ENCODE measurements at regions not wholly inside any gene's neighbourhood (a gene's known extent, or its start where the extent isn't known, plus 50 kb on each side); places are given as distances from the start of the nearest gene placed in this dataset.
"Not testable (repeated sequence)": the region's sequence is repeated elsewhere in the genome, so short reads cannot be mapped to it uniquely, and the experiment has no call there.

DNA sequence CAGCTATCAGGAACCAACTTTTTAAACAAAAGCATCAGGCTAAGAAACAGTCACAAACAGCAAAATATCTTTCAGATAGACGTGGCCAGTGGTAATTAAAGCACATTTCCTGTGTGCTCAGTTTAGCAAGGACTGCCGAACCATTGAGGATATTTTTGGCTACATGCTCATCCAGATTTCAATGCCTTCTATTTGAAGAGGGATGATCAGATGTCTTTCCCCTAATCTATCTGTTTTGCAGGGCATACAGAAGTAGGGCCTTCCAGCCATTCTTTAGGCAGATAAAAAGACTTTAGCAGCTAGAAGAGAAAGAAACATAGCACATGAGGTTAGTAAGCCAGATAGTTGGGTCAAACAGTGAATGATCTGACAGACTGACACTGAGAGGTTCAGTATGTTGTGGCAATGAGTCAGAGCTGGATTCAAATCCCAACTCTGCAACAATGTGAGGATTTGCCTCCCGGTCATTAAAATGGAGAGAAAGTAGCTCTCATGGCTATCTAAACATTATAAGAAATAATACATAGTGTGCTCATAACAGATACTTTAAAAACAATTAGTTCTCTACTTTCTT lies 100.0 kb upstream of the PRKG2 start:
- DNase-seq (ENCODE audit: low read depth): peak; percentile 11

DNA sequence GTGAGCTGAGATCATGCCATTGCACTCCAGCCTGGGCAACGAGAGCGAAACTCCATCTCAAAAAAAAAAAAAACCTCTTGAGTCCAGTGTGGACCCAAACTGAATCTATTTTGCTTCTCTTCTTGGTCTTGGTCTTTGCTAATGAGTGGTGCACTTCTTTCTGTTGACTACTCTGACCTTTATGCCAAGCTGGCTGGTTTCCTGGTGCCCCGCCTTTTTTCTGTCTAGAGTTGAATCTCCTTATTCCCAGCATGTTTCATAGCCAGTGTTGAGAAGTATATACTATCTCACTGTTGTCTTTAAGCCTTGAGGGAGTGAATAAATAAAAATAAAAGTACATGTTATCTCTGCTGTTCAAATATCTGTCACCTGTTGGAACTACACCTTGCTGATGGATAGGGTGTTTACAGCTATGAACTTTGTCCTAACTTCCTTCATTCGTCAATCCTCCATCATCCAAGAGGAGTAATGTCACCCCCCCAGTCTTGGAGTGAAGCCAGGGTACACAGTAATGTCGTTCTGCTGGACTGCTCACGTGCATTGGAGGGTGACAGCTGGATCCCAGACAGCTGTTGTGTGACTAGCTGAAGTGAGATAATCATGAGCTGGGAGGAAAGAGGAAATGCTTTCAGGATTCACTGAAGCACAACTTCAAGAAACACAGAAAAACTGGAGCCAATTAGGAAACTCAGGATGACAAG lies 99.3 kb upstream of the PRKG2 start:
- peak; percentile 6 for DNase-seq (ENCODE audit: low read depth)

GRCh38 chr4:81307991-81308390 lies 93.0 kb upstream of the PRKG2 start:
- no peak for DNase-seq (ENCODE audit: low read depth)

DNA sequence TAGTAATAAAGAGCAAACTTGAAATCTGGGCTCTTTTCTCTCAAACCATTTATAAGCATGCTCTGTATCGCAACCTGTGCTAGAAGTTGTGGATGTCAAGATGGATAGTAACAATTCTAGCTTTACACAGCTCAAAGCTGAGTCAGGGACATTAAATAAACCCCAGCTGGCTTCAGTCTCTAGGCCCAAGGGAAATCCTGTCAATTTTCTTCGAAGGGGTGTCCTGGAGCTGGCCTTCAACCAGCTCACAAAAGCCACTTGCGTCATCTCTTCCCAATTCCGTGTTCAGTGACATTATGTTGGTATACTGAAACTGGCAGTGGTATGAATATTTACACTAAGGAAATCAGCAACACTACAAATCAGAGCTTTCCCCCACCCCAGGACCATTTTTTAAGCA lies 89.8 kb upstream of the PRKG2 start:
- DNase-seq (ENCODE audit: low read depth): no peak

GRCh38 chr4:81300352-81300751 lies 85.3 kb upstream of the PRKG2 start:
- not testable (repeated sequence) for DNase-seq (ENCODE audit: low read depth)

DNA sequence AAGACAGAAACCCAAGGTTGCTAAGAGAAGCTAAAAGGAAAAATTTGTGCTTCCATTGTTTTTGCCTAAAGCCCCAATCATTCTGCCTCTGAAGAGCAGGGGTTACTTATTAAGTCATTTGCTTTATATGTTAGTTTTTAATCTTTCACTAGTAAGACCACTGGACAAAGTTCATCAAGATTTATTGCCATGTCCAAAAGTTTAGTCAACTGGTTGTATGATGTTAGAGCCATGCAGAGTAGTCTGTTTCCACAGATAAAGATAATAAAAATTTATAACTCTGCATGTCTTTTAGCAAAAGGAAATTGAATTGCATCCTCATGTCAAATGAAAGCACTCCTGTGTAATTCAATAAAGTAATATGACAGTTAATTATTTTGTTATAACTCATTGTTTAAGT lies 75.8 kb upstream of the PRKG2 start:
- no peak for DNase-seq (ENCODE audit: low read depth)

DNA sequence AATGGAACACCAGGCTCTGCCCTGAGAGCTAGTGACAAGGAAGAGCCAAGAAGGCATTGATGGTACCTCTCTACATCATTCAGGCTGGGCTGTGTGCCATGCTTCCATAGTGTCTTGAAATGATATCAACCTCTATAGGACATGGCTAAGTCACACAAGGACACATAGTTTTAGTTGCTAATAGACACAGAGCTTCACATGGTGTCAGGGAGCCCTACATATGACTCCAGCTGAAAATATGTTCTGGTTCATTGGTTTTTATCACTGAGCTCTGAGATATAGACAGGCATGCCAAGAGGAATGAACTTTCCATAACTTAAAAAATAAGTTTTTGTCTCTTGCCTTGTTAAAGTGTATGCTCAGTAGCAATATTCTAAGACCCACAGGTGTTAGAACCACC lies 72.1 kb upstream of the PRKG2 start:
- DNase-seq (ENCODE audit: low read depth): no peak

- no peak for DNase-seq (ENCODE audit: low read depth)
These were observed 67.1 kb upstream of the PRKG2 start for GRCh38 chr4:81282131-81282530.

DNA sequence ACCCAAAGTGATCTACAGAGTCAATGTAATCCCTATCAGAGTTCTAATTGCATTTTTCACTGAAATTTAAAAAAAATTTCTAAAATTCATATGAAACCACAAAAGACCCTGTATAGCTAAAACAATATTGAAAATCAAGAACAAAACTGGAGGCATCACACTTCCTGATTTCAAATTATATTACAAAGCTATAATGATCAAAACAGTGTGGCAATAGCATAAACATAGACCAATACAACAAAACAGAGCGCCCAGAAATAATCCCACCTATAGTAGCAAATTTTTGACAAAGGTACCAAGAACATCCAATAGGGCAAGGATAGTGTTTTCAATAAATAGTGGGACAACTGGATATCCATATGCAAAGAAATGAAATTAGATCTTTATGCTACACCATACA lies 59.4 kb upstream of the PRKG2 start:
- no peak for DNase-seq (ENCODE audit: low read depth)

- DNase-seq (ENCODE audit: low read depth): no peak
These were observed 57.6 kb upstream of the PRKG2 start for GRCh38 chr4:81272671-81273070.
